HCT116 (cell line): ENCODE measurements at regions not wholly inside any gene's neighbourhood (a gene's known extent, or its start where the extent isn't known, plus 50 kb on each side); places are given as distances from the start of the nearest gene placed in this dataset.
A peak's percentile ranks its signal among the peaks of the same experiment; 100 is the strongest.

Source experiments
- ATAC-seq: fragments of 200-7000 bp; cut with Tn5 transposase; 2 replicates; pipeline ENCODE4 v1.9.1; 2020; ENCODE audit warnings: mild to moderate bottlenecking, moderate library complexity
- BruUV-seq: library from RNA; stranded (reverse); fragments of 400-500 nt; replicated peaks from 2 replicates; lab custom pipeline; 2021; lab: Mats Ljungman, UMichigan
- CTCF ChIA-PET: fragments of 300-600 bp; sonication (Branson Sonifier 250); formaldehyde crosslinking; loops from one replicate; lab custom pipeline; 2021; ENCODE audit warnings: antibody characterized with exemption; lab: Charles Lee
- POLR2A ChIA-PET: fragments of 300-600, 350-600 bp; sonication (Branson Sonifier 250); formaldehyde crosslinking; loops from one replicate; lab custom pipeline; 2021; ENCODE audit warnings: antibody characterized with exemption; lab: Charles Lee
- RAD21 ChIA-PET, 2 experiments: fragments of 300-600 bp; sonication (Branson Sonifier 250); formaldehyde crosslinking; loops; one replicate each; lab custom pipeline; 2023; ENCODE audit warnings: low total read pairs in 2 of 2; ENCODE audit not compliant: uncharacterized antibody in 2 of 2, unreplicated experiment in 2 of 2, low non-redundant PET in 1 of 2; lab: Charles Lee
- DNase-seq: peaks from one replicate; pipeline ENCODE4 v3.0.0-alpha.2; 2010; ENCODE audit warnings: low read depth, low spot score
- H2AFZ ChIP-seq: fragments of 200-600 bp; shearing (Covaris generic), sonication (generic); 2 replicates; pipeline ENCODE4 v1.6.1; 2017; ENCODE audit warnings: low read depth, mixed run types, mixed read lengths, antibody characterized with exemption, low read length; ENCODE audit not compliant: poor library complexity, severe bottlenecking
- H3K27ac ChIP-seq: 2 replicates; pipeline ENCODE4 v1.5.1; 2012; ENCODE audit warnings: low read depth, low read length
- H3K27me3 ChIP-seq: fragments of 200-600 bp; sonication (generic); 2 replicates; pipeline ENCODE4 v1.6.1; 2016; ENCODE audit warnings: mixed run types, low read length, mixed read lengths; ENCODE audit not compliant: insufficient read depth
- H3K36me3 ChIP-seq, 2 experiments: fragments of 200-500 bp in 1 of 2; fragments of 200-600 bp in 1 of 2; sonication (Bioruptor generic) in 1 of 2; sonication (generic) in 1 of 2; 2 replicates each; pipeline versions ENCODE4 v1.5.1 to v1.6.1; 2014 to 2016; ENCODE audit warnings: low read length in 2 of 2, inconsistent platforms in 1 of 2, mixed read lengths in 1 of 2, mixed run types in 1 of 2; ENCODE audit not compliant: insufficient read depth in 2 of 2, control insufficient read depth in 1 of 2
- H3K4me1 ChIP-seq, 2 experiments: fragments of 200-600 bp in 1 of 2; sonication (generic) in 1 of 2; 2 replicates each; pipeline versions ENCODE4 v1.5.1 to v1.6.1; 2012 to 2017; ENCODE audit warnings: low read length in 2 of 2, inconsistent platforms in 1 of 2, mild to moderate bottlenecking in 1 of 2, mixed read lengths in 1 of 2, mixed run types in 1 of 2, moderate library complexity in 1 of 2; ENCODE audit not compliant: insufficient read depth in 2 of 2, control insufficient read depth in 1 of 2
- H3K4me2 ChIP-seq: fragments of 200-600 bp; sonication (generic); 2 replicates; pipeline ENCODE4 v1.6.1; 2017; ENCODE audit warnings: mixed run types, low read length, mixed read lengths
- H3K4me3 ChIP-seq, 2 experiments: fragments of 200-600 bp in 1 of 2; sonication (generic) in 1 of 2; replicated peaks in 1 of 2; 2 replicates each; pipeline ENCODE4 v1.5.1; 2011 to 2016; ENCODE audit warnings: low read length in 2 of 2, control low read depth in 1 of 2, low read depth in 1 of 2, mild to moderate bottlenecking in 1 of 2, mixed read lengths in 1 of 2, mixed run types in 1 of 2
- H3K79me2 ChIP-seq: fragments of 200-600 bp; sonication (generic); 2 replicates; pipeline ENCODE4 v1.6.1; 2017; ENCODE audit warnings: mild to moderate bottlenecking, mixed run types, low read length, moderate library complexity, mixed read lengths; ENCODE audit not compliant: insufficient read depth
- H3K9ac ChIP-seq: fragments of 200-600 bp; sonication (generic); 2 replicates; pipeline ENCODE4 v1.6.1; 2016; ENCODE audit warnings: low read length, mixed read lengths
- H3K9me2 ChIP-seq: fragments of 200-600 bp; sonication (generic), shearing (Covaris generic); 2 replicates; pipeline ENCODE4 v1.6.1; 2017; ENCODE audit warnings: mixed run types, mild to moderate bottlenecking, moderate library complexity; ENCODE audit not compliant: insufficient read depth
- H3K9me3 ChIP-seq, 2 experiments: fragments of 200-500 bp in 1 of 2; fragments of 200-600 bp in 1 of 2; sonication (Bioruptor generic) in 1 of 2; sonication (generic) in 1 of 2; 2 replicates each; pipeline ENCODE4 v1.6.1; 2014 to 2017; ENCODE audit warnings: low read length in 2 of 2, mixed read lengths in 2 of 2, inconsistent platforms in 1 of 2, low read depth in 1 of 2, mild to moderate bottlenecking in 1 of 2, mixed run types in 1 of 2, moderate library complexity in 1 of 2; ENCODE audit not compliant: control insufficient read depth in 1 of 2, insufficient read depth in 1 of 2
- H4K20me1 ChIP-seq: fragments of 200-600 bp; sonication (generic), shearing (Covaris generic); 2 replicates; pipeline ENCODE4 v1.6.1; 2017; ENCODE audit warnings: mixed run types, mild to moderate bottlenecking, moderate library complexity; ENCODE audit not compliant: insufficient read depth
- CEBPB ChIP-seq: IDR thresholded peaks from 2 replicates; pipeline ENCODE4 v1.6.1; 2012; ENCODE audit warnings: low read depth
- EGR1 ChIP-seq: IDR thresholded peaks from 2 replicates; pipeline ENCODE4 v1.6.1; 2012; ENCODE audit warnings: low read depth
- ELF1 ChIP-seq: IDR thresholded peaks from 2 replicates; pipeline ENCODE4 v1.6.1; 2012; ENCODE audit warnings: low read depth, borderline replicate concordance
- EZH2 ChIP-seq: fragments of 200-600 bp; sonication (generic); IDR thresholded peaks from 2 replicates; pipeline ENCODE4 v1.6.1; 2017; ENCODE audit warnings: antibody characterized with exemption, mixed run types
- FOSL1 ChIP-seq: IDR thresholded peaks from 2 replicates; pipeline ENCODE4 v1.6.1; 2012; ENCODE audit warnings: low read depth
- JUND ChIP-seq: IDR thresholded peaks from 2 replicates; pipeline ENCODE4 v1.6.1; 2012
- POLR2AphosphoS5 ChIP-seq: IDR thresholded peaks from 2 replicates; pipeline ENCODE4 v1.6.1; 2011; ENCODE audit warnings: mild to moderate bottlenecking, low read depth, low read length, moderate library complexity
- RAD21 ChIP-seq: IDR thresholded peaks from 2 replicates; pipeline ENCODE4 v1.6.1; 2012; ENCODE audit warnings: low read depth, mild to moderate bottlenecking
- SIN3A ChIP-seq: IDR thresholded peaks from 2 replicates; pipeline ENCODE4 v1.6.1; 2012; ENCODE audit warnings: low read depth
- SRF ChIP-seq: IDR thresholded peaks from 2 replicates; pipeline ENCODE4 v1.6.1; 2012; ENCODE audit warnings: low read depth
- intact Hi-C: fragments of 100-400 bp; cut with micrococcal nuclease; formaldehyde crosslinking; loops from 2 replicates; pipeline ENCODE4 v1.10.0; 2022
- TF ChIP-seq, protein P1 (sequence below): IDR thresholded peaks from 2 replicates; pipeline ENCODE4 v1.6.1; 2012; ENCODE audit warnings: low read depth
- TF ChIP-seq, protein P2 (sequence below): IDR thresholded peaks from 2 replicates; pipeline ENCODE4 v1.6.1; 2012
- TF ChIP-seq, protein P3 (sequence below): IDR thresholded peaks from 2 replicates; pipeline ENCODE4 v1.6.1; 2012
- TF ChIP-seq, protein P4 (sequence below): IDR thresholded peaks from 2 replicates; pipeline ENCODE4 v1.6.1; 2011; ENCODE audit warnings: mild to moderate bottlenecking, low read length, moderate library complexity; ENCODE audit not compliant: insufficient replicate concordance; ENCODE audit errors: extremely low read depth

DNA sequence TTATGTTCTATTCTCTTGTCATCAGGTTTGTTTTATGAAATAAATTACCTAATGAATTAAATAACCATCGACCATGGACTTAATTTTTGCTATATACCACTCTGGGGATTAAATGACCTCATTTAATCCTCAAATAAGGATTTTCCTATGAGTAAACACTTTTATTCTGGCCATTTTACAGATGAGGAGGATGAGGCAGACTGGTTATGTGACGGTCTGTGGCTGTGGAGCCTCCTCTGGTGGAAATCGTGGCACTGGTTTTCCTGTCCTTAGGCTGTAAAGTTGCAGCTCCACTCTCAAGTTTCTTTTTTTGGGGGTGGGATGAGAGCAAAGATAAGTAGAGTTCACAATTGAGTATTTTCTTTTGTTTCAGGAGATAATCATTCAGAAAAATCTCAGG, 105.2 kb downstream of the XCL2 start:
- RAD21 ChIA-PET: interaction anchor here (0.9 to 1.6 kb wide), 4 partner anchors 96 to 165 kb away, joined by 4 to 11 read pairs (median 10); no protein-coding TSS in a partner anchor
- Histone ChIP-seq H3K27ac (no peak overlapping the region), H3K9me3 (no peaks in the 10 kb centered on the region), H3K79me2 (no peaks in the 10 kb centered on the region), H2AFZ (peak overlapping the region; percentile 87), H3K9ac (no peak overlapping the region), H3K4me2 (no peak overlapping the region), H3K9me2 (no peaks in the 10 kb centered on the region), H3K4me1 (peaks cover 17 to 22% of the 10 kb centered on the region in 2 experiments; a peak in 3 of 4 replicates), H3K36me3 (no peaks in the 10 kb centered on the region), H3K4me3 (no peak overlapping the region), H3K27me3 (no peaks in the 10 kb centered on the region), H4K20me1 (no peaks in the 10 kb centered on the region)
- ATAC-seq: no peak
- no peak for DNase-seq
- intact Hi-C loops: loop anchor here (1.0 to 2.0 kb wide), 4 partner anchors 96 to 910 kb away; no protein-coding TSS in a partner anchor
- no TSS peak for BruUV-seq
- TF ChIP-seq FOSL1: no peak
- peak; percentile 50 for TF ChIP-seq RAD21
- CTCF ChIA-PET: interaction anchor here (0.8 to 2.7 kb wide), 10 partner anchors 10 to 909 kb away, joined by 3 to 48 read pairs (median 6); no protein-coding TSS in a partner anchor
- POLR2A ChIA-PET: no interaction called here

DNA sequence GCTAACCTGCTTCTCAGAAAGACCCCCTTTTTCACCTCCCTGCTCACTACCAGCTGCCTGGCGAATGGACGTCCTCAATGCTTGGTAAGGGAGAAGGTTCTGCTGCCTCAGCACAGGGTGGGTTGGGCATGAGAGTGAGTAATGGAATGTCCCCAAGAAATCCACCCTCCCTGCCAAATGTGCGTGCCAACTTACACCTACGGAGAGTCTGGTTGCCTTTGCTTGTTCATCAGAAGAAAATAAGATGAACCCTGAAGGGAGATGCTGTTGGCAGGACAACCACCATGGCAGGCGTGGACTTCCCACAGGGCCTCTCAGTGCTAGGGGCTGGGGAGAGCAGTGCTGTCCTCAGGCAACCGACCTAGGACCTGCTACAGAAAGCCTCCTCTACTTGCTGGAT, 106.0 kb downstream of the XCL2 start:
- no peak for DNase-seq
- no peaks in the 10 kb centered on the region for H3K79me2 ChIP-seq
- no peak overlapping the region for H3K4me3 ChIP-seq
- no peaks in the 10 kb centered on the region for H3K27me3 ChIP-seq
- RAD21 ChIA-PET: no interaction called here
- no peak for ATAC-seq
- no peak overlapping the region for H3K4me2 ChIP-seq
- POLR2A ChIA-PET: no interaction called here
- no peak overlapping the region for H2AFZ ChIP-seq
- no TSS peak for BruUV-seq
- H3K27ac ChIP-seq: no peak overlapping the region
- no peaks in the 10 kb centered on the region for H3K36me3 ChIP-seq
- CTCF ChIA-PET: interaction anchor here (1.6 kb wide), 1 partner anchor 95 kb away, joined by 7 read pairs; no protein-coding TSS in a partner anchor
- no peaks in the 10 kb centered on the region for H3K9me2 ChIP-seq
- no peaks in the 10 kb centered on the region for H3K9me3 ChIP-seq
- intact Hi-C loops: loop anchor here (2.0 kb wide), 2 partner anchors 135 to 911 kb away; no protein-coding TSS in a partner anchor
- H3K9ac ChIP-seq: no peak overlapping the region
- no peaks in the 10 kb centered on the region for H4K20me1 ChIP-seq
- H3K4me1 ChIP-seq: peaks cover 17 to 22% of the 10 kb centered on the region in 2 experiments; a peak in 3 of 4 replicates
- TF ChIP-seq, protein P1, sequence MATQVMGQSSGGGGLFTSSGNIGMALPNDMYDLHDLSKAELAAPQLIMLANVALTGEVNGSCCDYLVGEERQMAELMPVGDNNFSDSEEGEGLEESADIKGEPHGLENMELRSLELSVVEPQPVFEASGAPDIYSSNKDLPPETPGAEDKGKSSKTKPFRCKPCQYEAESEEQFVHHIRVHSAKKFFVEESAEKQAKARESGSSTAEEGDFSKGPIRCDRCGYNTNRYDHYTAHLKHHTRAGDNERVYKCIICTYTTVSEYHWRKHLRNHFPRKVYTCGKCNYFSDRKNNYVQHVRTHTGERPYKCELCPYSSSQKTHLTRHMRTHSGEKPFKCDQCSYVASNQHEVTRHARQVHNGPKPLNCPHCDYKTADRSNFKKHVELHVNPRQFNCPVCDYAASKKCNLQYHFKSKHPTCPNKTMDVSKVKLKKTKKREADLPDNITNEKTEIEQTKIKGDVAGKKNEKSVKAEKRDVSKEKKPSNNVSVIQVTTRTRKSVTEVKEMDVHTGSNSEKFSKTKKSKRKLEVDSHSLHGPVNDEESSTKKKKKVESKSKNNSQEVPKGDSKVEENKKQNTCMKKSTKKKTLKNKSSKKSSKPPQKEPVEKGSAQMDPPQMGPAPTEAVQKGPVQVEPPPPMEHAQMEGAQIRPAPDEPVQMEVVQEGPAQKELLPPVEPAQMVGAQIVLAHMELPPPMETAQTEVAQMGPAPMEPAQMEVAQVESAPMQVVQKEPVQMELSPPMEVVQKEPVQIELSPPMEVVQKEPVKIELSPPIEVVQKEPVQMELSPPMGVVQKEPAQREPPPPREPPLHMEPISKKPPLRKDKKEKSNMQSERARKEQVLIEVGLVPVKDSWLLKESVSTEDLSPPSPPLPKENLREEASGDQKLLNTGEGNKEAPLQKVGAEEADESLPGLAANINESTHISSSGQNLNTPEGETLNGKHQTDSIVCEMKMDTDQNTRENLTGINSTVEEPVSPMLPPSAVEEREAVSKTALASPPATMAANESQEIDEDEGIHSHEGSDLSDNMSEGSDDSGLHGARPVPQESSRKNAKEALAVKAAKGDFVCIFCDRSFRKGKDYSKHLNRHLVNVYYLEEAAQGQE: no peak
- TF ChIP-seq, protein P2, sequence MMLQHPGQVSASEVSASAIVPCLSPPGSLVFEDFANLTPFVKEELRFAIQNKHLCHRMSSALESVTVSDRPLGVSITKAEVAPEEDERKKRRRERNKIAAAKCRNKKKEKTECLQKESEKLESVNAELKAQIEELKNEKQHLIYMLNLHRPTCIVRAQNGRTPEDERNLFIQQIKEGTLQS: no peak
- no peak for TF ChIP-seq CEBPB
- no peak for TF ChIP-seq SIN3A
- TF ChIP-seq, protein P3, sequence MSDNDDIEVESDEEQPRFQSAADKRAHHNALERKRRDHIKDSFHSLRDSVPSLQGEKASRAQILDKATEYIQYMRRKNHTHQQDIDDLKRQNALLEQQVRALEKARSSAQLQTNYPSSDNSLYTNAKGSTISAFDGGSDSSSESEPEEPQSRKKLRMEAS: no peak
- no peak for TF ChIP-seq SRF
- TF ChIP-seq RAD21: no peak
- TF ChIP-seq EZH2: no peak
- TF ChIP-seq ELF1: no peak
- no peak for TF ChIP-seq POLR2AphosphoS5
- TF ChIP-seq, protein P4, sequence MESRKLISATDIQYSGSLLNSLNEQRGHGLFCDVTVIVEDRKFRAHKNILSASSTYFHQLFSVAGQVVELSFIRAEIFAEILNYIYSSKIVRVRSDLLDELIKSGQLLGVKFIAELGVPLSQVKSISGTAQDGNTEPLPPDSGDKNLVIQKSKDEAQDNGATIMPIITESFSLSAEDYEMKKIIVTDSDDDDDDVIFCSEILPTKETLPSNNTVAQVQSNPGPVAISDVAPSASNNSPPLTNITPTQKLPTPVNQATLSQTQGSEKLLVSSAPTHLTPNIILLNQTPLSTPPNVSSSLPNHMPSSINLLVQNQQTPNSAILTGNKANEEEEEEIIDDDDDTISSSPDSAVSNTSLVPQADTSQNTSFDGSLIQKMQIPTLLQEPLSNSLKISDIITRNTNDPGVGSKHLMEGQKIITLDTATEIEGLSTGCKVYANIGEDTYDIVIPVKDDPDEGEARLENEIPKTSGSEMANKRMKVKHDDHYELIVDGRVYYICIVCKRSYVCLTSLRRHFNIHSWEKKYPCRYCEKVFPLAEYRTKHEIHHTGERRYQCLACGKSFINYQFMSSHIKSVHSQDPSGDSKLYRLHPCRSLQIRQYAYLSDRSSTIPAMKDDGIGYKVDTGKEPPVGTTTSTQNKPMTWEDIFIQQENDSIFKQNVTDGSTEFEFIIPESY: no peak
- TF ChIP-seq JUND: no peak
- TF ChIP-seq EGR1: no peak
